ENCODE measurements at regions not wholly inside any gene's neighbourhood (a gene's known extent, or its start where the extent isn't known, plus 50 kb on each side); places are given as distances from the start of the nearest gene placed in this dataset.

- TF ChIP-seq MEF2A (IDR thresholded peaks at IDR 0.05; ENCODE audit: insufficient read depth, low read depth, low read length), result no peak
- no peak for TF ChIP-seq USF1 (IDR thresholded peaks at IDR 0.05; ENCODE audit: borderline replicate concordance, extremely low read length, insufficient read depth, low read depth, low read length)
- no peak for TF ChIP-seq PKNOX1 (IDR thresholded peaks at IDR 0.05)
Measured at GRCh38 chr1:82405333-82405732, 604.6 kb downstream of the ADGRL2 start (continued).

GRCh38 chr1:82401116-82401515 lies 600.4 kb downstream of the ADGRL2 start:
- H3K4me2 ChIP-seq (ENCODE audit: control insufficient read depth, insufficient read depth), result no peak overlapping the region
- BruUV-seq (replicated peaks), result no TSS peak
- DNase-seq (ENCODE audit: low read depth, low spot score) (no peak), ATAC-seq (no peak), FAIRE-seq (no peak)
- POLR2A ChIA-PET, result no interaction called here
- H4K20me1 ChIP-seq (ENCODE audit: control insufficient read depth, insufficient read depth), result no peaks in the 10 kb centered on the region
- no peak overlapping the region for H2AFZ ChIP-seq (ENCODE audit: control insufficient read depth, low read depth, low read length)
- no peak for TF ChIP-seq FOXK2 (IDR thresholded peaks at IDR 0.05)
- no peak for TF ChIP-seq FOXM1 (IDR thresholded peaks at IDR 0.05; ENCODE audit: low read depth, low read length)
- TF ChIP-seq HDAC2 (IDR thresholded peaks at IDR 0.05), result no peak
- TF ChIP-seq SMARCA5 (IDR thresholded peaks at IDR 0.05), result no peak
- no peak for TF ChIP-seq NRF1 (conservative IDR thresholded peaks at IDR 0.05; ENCODE audit: low read depth, low read length)
- no peak for TF ChIP-seq SMAD5 (IDR thresholded peaks at IDR 0.05; ENCODE audit: low read depth)
- no peak for TF ChIP-seq BACH1 (IDR thresholded peaks at IDR 0.05; ENCODE audit: borderline replicate concordance)
- TF ChIP-seq GATAD2B (conservative IDR thresholded peaks at IDR 0.05; ENCODE audit: low read depth), result no peak
- TF ChIP-seq E2F8 (IDR thresholded peaks at IDR 0.05; ENCODE audit: low read depth, partially characterized antibody), result no peak
- no peak for TF ChIP-seq ZZZ3 (IDR thresholded peaks at IDR 0.05; ENCODE audit: control insufficient read depth, insufficient read length, low read depth)
- TF ChIP-seq RAD21 (IDR thresholded peaks at IDR 0.05; ENCODE audit: insufficient read depth, low read depth, low read length), result no peak
- TF ChIP-seq RBBP5 (conservative IDR thresholded peaks at IDR 0.05), result no peak
- TF ChIP-seq HCFC1 (IDR thresholded peaks at IDR 0.05; ENCODE audit: low read length), result no peak
- TF ChIP-seq IRF5 (IDR thresholded peaks at IDR 0.05; ENCODE audit: borderline replicate concordance), result no peak
- H3K27ac ChIP-seq (ENCODE audit: control insufficient read depth, insufficient read depth), result no peak overlapping the region
- 4% methylated on average over 1 of the region's 1 CpG for WGBS (ENCODE audit: insufficient coverage, insufficient replicate concordance, low lambda C conversion rate, missing lambda C conversion rate)
- intact Hi-C loops (cut with micrococcal nuclease; ENCODE audit: unreplicated experiment), result no loop called here
- no peaks in the 10 kb centered on the region for H3K36me3 ChIP-seq (ENCODE audit: control insufficient read depth in 2 of 2, insufficient read depth in 2 of 2, low read length in 1 of 2)
- RAD21 ChIA-PET (ENCODE audit: unreplicated experiment), result no interaction called here
- no peak overlapping the region for H3K4me3 ChIP-seq
- no peak overlapping the region for H3K9ac ChIP-seq (ENCODE audit: control insufficient read depth, insufficient read depth, low read length)
- in situ Hi-C loops (cut with MboI), result no loop called here
- no peaks in the 10 kb centered on the region for H3K9me3 ChIP-seq (replicated peaks; ENCODE audit: control insufficient read depth, insufficient read depth, low read length)
- H3K27me3 ChIP-seq (replicated peaks in 1 of 2; ENCODE audit: control insufficient read depth in 2 of 2, insufficient read depth in 2 of 2, low read length in 1 of 2), result no peaks in the 10 kb centered on the region
- H3K79me2 ChIP-seq (ENCODE audit: control insufficient read depth, insufficient read depth, low read length), result no peaks in the 10 kb centered on the region
- CTCF ChIA-PET, result no interaction called here
- no peaks in the 10 kb centered on the region for H3K4me1 ChIP-seq (ENCODE audit: control insufficient read depth, insufficient read depth, low read length)
- SMC1A ChIA-PET (ENCODE audit: uncharacterized antibody, unreplicated experiment), result interaction anchor here (1.4 to 1.5 kb wide), 3 partner anchors 8 to 24 kb away, joined by 4 to 5 read pairs (median 4); no protein-coding TSS in a partner anchor
